ENCODE measurements at regions not wholly inside any gene's neighbourhood (a gene's known extent, or its start where the extent isn't known, plus 50 kb on each side); places are given as distances from the start of the nearest gene placed in this dataset.
A peak's percentile ranks its signal among the peaks of the same experiment; 100 is the strongest.
"Not testable (repeated sequence)": the region's sequence is repeated elsewhere in the genome, so short reads cannot be mapped to it uniquely, and the experiment has no call there.

GRCh38 chr2:37576831-37577230, 94.6 kb downstream of the CDC42EP3 start:
- DNase-seq (ENCODE audit: low read depth, low spot score), result no peak
- in situ Hi-C loops (cut with HindIII; ENCODE audit: low pct_unique_long_range_greater_than_20kb, low sequenced_read_pairs), result no loop called here

GRCh38 chr2:37579192-37579713, 92.2 kb downstream of the CDC42EP3 start:
- in situ Hi-C loops (cut with HindIII; ENCODE audit: low pct_unique_long_range_greater_than_20kb, low sequenced_read_pairs), result no loop called here

GRCh38 chr2:37579949-37580348, 91.5 kb downstream of the CDC42EP3 start:
- DNase-seq (ENCODE audit: low read depth, low spot score); in situ Hi-C loops (cut with HindIII; ENCODE audit: low pct_unique_long_range_greater_than_20kb, low sequenced_read_pairs): not testable (repeated sequence)

More at GRCh38 chr2:37579192-37579713, 92.2 kb downstream of the CDC42EP3 start:
- DNase-seq (ENCODE audit: low read depth, low spot score), result no peak

- no peak for DNase-seq (ENCODE audit: low read depth, low spot score)
- in situ Hi-C loops (cut with HindIII; ENCODE audit: low pct_unique_long_range_greater_than_20kb, low sequenced_read_pairs), result no loop called here
These were observed 90.0 kb downstream of the CDC42EP3 start for GRCh38 chr2:37581433-37581832.

- in situ Hi-C loops (cut with HindIII; ENCODE audit: low pct_unique_long_range_greater_than_20kb, low sequenced_read_pairs), result no loop called here
- no peak for DNase-seq (ENCODE audit: low read depth, low spot score)
These were observed 88.8 kb downstream of the CDC42EP3 start for GRCh38 chr2:37582481-37583220.

- in situ Hi-C loops (cut with HindIII; ENCODE audit: low pct_unique_long_range_greater_than_20kb, low sequenced_read_pairs), result no loop called here
- DNase-seq (ENCODE audit: low read depth, low spot score), result no peak
These were observed 88.0 kb downstream of the CDC42EP3 start for GRCh38 chr2:37583402-37583801.

- in situ Hi-C loops (cut with HindIII; ENCODE audit: low pct_unique_long_range_greater_than_20kb, low sequenced_read_pairs), result no loop called here
- DNase-seq (ENCODE audit: low read depth, low spot score), result no peak
These were observed 87.6 kb downstream of the CDC42EP3 start for GRCh38 chr2:37583867-37584266.

- DNase-seq (ENCODE audit: low read depth, low spot score), result no peak
- in situ Hi-C loops (cut with HindIII; ENCODE audit: low pct_unique_long_range_greater_than_20kb, low sequenced_read_pairs), result no loop called here
These were observed 86.0 kb downstream of the CDC42EP3 start for GRCh38 chr2:37585295-37585908.

- no peak for DNase-seq (ENCODE audit: low read depth, low spot score)
- in situ Hi-C loops (cut with HindIII; ENCODE audit: low pct_unique_long_range_greater_than_20kb, low sequenced_read_pairs), result no loop called here
These were observed 85.3 kb downstream of the CDC42EP3 start for GRCh38 chr2:37585982-37586621.

GRCh38 chr2:37586663-37587317, 84.7 kb downstream of the CDC42EP3 start:
- in situ Hi-C loops (cut with HindIII; ENCODE audit: low pct_unique_long_range_greater_than_20kb, low sequenced_read_pairs), result no loop called here
- DNase-seq (ENCODE audit: low read depth, low spot score), result no peak

- in situ Hi-C loops (cut with HindIII; ENCODE audit: low pct_unique_long_range_greater_than_20kb, low sequenced_read_pairs), result no loop called here
These were observed 83.6 kb downstream of the CDC42EP3 start for GRCh38 chr2:37587817-37588216.

GRCh38 chr2:37588316-37588777, 83.1 kb downstream of the CDC42EP3 start:
- in situ Hi-C loops (cut with HindIII; ENCODE audit: low pct_unique_long_range_greater_than_20kb, low sequenced_read_pairs), result no loop called here
- no peak for DNase-seq (ENCODE audit: low read depth, low spot score)

More at GRCh38 chr2:37587817-37588216, 83.6 kb downstream of the CDC42EP3 start:
- no peak for DNase-seq (ENCODE audit: low read depth, low spot score)

GRCh38 chr2:37589298-37589697, 82.1 kb downstream of the CDC42EP3 start:
- no peak for DNase-seq (ENCODE audit: low read depth, low spot score)
- in situ Hi-C loops (cut with HindIII; ENCODE audit: low pct_unique_long_range_greater_than_20kb, low sequenced_read_pairs), result no loop called here

- in situ Hi-C loops (cut with HindIII; ENCODE audit: low pct_unique_long_range_greater_than_20kb, low sequenced_read_pairs), result no loop called here
- DNase-seq (ENCODE audit: low read depth, low spot score), result peak; percentile 70
These were observed 81.3 kb downstream of the CDC42EP3 start for GRCh38 chr2:37590119-37590571.

All from SK-MEL-5 (cell line).